ENCODE measurements at regions not wholly inside any gene's neighbourhood (a gene's known extent, or its start where the extent isn't known, plus 50 kb on each side); places are given as distances from the start of the nearest gene placed in this dataset.

- TF ChIP-seq SIRT6 (IDR thresholded peaks at IDR 0.05; ENCODE audit: low read length), result no peak
- TF ChIP-seq CBX5 (IDR thresholded peaks at IDR 0.05; ENCODE audit: low read depth, low read length), result no peak
- TF ChIP-seq, protein P1, sequence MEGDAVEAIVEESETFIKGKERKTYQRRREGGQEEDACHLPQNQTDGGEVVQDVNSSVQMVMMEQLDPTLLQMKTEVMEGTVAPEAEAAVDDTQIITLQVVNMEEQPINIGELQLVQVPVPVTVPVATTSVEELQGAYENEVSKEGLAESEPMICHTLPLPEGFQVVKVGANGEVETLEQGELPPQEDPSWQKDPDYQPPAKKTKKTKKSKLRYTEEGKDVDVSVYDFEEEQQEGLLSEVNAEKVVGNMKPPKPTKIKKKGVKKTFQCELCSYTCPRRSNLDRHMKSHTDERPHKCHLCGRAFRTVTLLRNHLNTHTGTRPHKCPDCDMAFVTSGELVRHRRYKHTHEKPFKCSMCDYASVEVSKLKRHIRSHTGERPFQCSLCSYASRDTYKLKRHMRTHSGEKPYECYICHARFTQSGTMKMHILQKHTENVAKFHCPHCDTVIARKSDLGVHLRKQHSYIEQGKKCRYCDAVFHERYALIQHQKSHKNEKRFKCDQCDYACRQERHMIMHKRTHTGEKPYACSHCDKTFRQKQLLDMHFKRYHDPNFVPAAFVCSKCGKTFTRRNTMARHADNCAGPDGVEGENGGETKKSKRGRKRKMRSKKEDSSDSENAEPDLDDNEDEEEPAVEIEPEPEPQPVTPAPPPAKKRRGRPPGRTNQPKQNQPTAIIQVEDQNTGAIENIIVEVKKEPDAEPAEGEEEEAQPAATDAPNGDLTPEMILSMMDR (IDR thresholded peaks at IDR 0.05; ENCODE audit: control extremely low read depth in 1 of 3, insufficient read depth in 1 of 3, low read depth in 1 of 3, low read length in 3 of 3), result peak; percentile 34 to 47 (median 43)
- peak; percentile 57 to 68 for TF ChIP-seq RAD21 (IDR thresholded peaks at IDR 0.05 in 1 of 2, conservative IDR thresholded peaks at IDR 0.05 in 1 of 2; ENCODE audit: low read depth in 2 of 2, low read length in 2 of 2)
- TF ChIP-seq SIX5 (IDR thresholded peaks at IDR 0.05; ENCODE audit: low read depth, low read length), result no peak
- Histone ChIP-seq H2AK5ac (ENCODE audit: low read depth, low read length) (no peak overlapping the region), H2BK5ac (ENCODE audit: low read depth, low read length) (no peak overlapping the region), H3K27me3 (replicated peaks in 1 of 4; ENCODE audit: control insufficient read depth in 3 of 4, extremely low read depth in 1 of 4, insufficient read depth in 3 of 4, low read length in 3 of 4) (no peaks in the 10 kb centered on the region), H3K4me1 (replicated peaks in 1 of 4; ENCODE audit: control insufficient read depth in 3 of 4, insufficient read depth in 4 of 4, low read length in 3 of 4) (no peaks in the 10 kb centered on the region), H4K91ac (replicated peaks; ENCODE audit: insufficient read length, low read length) (no peak overlapping the region), H2BK20ac (ENCODE audit: low read length) (no peak overlapping the region), H4K8ac (ENCODE audit: extremely low read depth, insufficient read depth, low read length) (no peak overlapping the region), H3K14ac (ENCODE audit: insufficient read length) (no peak overlapping the region), H3K4ac (replicated peaks; ENCODE audit: insufficient read length, low read depth, low read length) (no peak overlapping the region), H3K27ac (ENCODE audit: low read depth, low read length) (no peak overlapping the region), H2BK12ac (ENCODE audit: low read depth, low read length) (no peak overlapping the region), H3K18ac (ENCODE audit: extremely low read depth, low read length) (no peak overlapping the region), H4K5ac (ENCODE audit: insufficient read length, low read depth, low read length) (no peak overlapping the region), H2BK15ac (ENCODE audit: low read length) (no peak overlapping the region), H4K20me1 (replicated peaks in 1 of 2; ENCODE audit: control insufficient read depth in 1 of 2, insufficient read depth in 2 of 2, low read length in 2 of 2) (no peaks in the 10 kb centered on the region), H3K56ac (replicated peaks; ENCODE audit: insufficient read length, low read depth, low read length) (no peak overlapping the region), H3K9me3 (ENCODE audit: insufficient read depth in 2 of 2, low read depth in 1 of 2, low read length in 1 of 2) (peaks cover 9 to 17% of the 10 kb centered on the region in 2 experiments), H3K23ac (ENCODE audit: insufficient read length) (no peak overlapping the region), H2BK120ac (replicated peaks; ENCODE audit: low read depth, low read length) (no peak overlapping the region), H3K79me2 (ENCODE audit: control insufficient read depth in 1 of 2, insufficient read depth in 2 of 2, low read length in 2 of 2) (no peaks in the 10 kb centered on the region), H2AFZ (ENCODE audit: low read length) (no peak overlapping the region), H3K36me3 (ENCODE audit: control insufficient read depth in 2 of 4, insufficient read depth in 4 of 4, low read length in 3 of 4) (peaks cover 0 to 3% (median 0%) of the 10 kb centered on the region in 4 experiments; a peak in 1 of 8 replicates), H3K23me2 (ENCODE audit: low read depth, low read length) (no peaks in the 10 kb centered on the region), H3K4me2 (ENCODE audit: insufficient read depth in 1 of 2, low read depth in 2 of 2, low read length in 2 of 2) (no peak overlapping the region), H3K9ac (replicated peaks in 1 of 4; ENCODE audit: extremely low read depth in 1 of 4, low read depth in 3 of 4, low read length in 3 of 4) (no peak overlapping the region), H3K79me1 (ENCODE audit: low read depth, low read length) (no peaks in the 10 kb centered on the region), H3K4me3 (ENCODE audit: extremely low read depth in 1 of 4, insufficient read depth in 2 of 4, low read depth in 3 of 4, low read length in 4 of 4) (no peak overlapping the region)
- POLR2A ChIA-PET (ENCODE audit: partially characterized antibody), result no interaction called here
- DNase-seq (ENCODE audit: low read depth in 1 of 2, low spot score in 2 of 2) (peak; percentile 27 to 83), FAIRE-seq (no peak)
- 72% methylated on average over 15 of the region's 15 CpGs; no CpG with 5 or more reads in 1 of the 2 experiments for WGBS, 2 experiments (ENCODE audit: extremely low coverage in 1 of 2, insufficient coverage in 1 of 2, insufficient read length in 1 of 2, insufficient replicate concordance in 2 of 2, low coverage in 1 of 2, low lambda C conversion rate in 2 of 2, missing lambda C conversion rate in 1 of 2)
- CTCF ChIA-PET (ENCODE audit: partially characterized antibody), result interaction anchor here (1.8 kb wide), 1 partner anchor 100 kb away, joined by 14 read pairs; no protein-coding TSS in a partner anchor
Observed at GRCh38 chr18:8882632-8883408, 177.5 kb downstream of the MTCL1 start.

Measured in H1 (cell line).